Kasumi-1 (cell line): ENCODE measurements at regions not wholly inside any gene's neighbourhood (a gene's known extent, or its start where the extent isn't known, plus 50 kb on each side); places are given as distances from the start of the nearest gene placed in this dataset.
"Not testable (repeated sequence)": the region's sequence is repeated elsewhere in the genome, so short reads cannot be mapped to it uniquely, and the experiment has no call there.

Experiments
- DNase-seq, 2 experiments: peaks; one replicate each; lab custom pipeline; 2025; lab: John Stamatoyannopoulos, UW

GRCh38 chr5:17364987-17365810 is 132.8 kb upstream of the TAF11L2 start:
- no peak for DNase-seq

DNA sequence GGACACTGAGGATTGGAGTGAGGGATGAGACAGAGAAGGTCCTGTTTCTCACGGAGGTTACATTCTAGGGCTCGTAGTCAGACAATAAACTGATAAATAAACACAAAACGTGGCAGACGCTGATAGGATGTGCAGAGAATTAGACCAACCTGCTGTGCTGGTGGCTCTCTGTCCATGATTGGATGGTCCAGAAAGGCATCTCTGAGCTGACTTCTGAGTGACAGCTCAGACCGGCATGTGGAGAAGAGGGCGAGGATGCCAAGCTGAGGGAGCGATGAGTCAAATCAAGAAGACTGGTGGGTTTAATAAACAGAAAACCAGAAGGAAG is 132.3 kb upstream of the TAF11L2 start:
- DNase-seq, result no peak

- no peak for DNase-seq
These were observed 130.7 kb upstream of the TAF11L2 start for GRCh38 chr5:17367256-17367840.

DNA sequence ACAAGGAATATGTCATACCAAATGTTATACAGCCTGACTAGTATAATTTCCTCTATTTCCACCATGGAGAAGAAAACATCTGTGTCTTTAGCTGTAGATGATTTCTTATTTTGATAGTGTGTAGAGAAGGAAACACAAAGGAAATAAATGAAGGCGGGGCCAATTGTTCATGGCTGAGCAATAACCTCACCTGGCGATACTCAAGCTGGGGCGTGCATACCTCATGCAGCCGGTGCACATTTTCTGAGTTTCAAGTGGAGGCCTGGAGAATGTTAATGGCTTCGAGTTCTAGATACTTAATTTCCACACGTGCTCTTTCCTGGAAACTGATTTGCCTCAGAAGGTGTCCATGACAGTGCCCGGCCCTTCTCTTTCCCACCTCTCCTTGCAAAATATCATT is 127.4 kb upstream of the TAF11L2 start:
- no peak for DNase-seq

DNA sequence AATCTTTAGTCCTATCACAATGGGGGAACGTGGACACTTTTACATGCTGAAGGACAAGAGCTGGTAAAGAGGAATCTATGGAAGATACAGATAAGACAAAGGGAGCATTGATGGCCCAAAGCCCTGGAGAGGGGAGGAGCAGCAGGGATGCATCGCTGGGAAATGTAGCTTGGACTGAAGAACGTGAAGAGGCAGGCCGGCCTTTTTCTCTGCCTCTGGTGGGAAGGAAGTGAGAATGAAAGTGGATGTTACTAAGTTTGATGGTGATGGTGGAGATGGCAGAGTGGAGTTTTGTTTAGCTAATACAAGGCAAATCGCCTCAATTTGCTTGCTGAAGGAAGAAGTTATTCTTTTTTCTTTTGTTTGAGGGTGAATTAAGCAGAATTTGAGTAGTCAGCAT is 124.6 kb upstream of the TAF11L2 start:
- DNase-seq, result no peak

DNA sequence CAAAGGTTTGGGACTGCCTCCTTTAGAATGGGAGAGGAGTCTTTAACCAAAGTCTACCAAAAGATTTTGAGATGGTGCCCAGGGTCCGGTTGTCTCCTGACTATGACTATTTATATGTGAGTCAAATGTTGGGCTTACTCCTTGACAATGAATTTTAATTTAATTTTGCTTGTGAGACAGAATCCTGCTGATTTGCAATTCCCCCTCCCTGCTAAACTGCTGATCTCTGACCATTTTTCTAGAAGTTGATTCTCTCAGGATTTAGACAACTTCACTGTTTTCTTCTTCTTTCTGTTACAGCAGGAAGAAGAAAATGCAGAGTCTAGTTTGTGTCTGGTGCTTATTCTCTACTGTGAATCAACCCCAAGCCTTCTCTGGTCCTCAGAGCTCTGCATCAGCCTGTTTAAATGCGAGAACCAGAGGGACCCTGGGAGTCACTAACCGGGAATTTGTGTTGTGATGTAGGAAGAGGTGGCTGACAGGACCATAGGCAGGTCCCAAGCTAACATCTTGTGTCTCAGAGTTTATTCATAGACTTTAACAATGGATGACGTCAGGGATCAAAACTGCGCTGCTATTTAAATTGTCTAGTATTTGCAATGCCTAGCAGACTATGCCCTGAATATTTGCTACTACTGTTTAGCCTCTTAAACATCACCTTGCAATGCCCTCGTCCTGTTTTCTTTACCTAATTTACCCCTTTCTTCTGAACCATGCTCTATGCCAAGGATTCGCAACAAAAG is 124.0 kb upstream of the TAF11L2 start:
- DNase-seq, result no peak

GRCh38 chr5:17374973-17375742 is 122.9 kb upstream of the TAF11L2 start:
- DNase-seq, result no peak

DNA sequence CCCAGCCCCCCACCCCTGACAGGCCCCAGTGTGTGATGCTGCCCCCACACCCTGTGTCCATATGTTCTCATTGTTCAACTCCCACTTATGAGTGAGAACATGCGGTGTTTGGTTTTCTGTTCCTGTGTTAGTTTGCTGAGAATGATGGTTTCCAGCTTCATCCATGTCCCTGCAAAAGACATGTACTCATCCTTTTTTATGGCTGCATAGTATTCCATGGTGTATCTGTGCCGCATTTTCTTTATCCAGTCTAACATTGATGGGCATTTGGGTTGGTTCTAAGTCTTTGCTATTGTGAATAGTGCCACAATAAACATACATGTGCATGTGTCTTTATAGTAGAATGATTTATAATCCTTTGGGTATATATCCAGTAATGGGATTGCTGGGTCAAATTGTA is 122.1 kb upstream of the TAF11L2 start:
- DNase-seq, result not testable (repeated sequence)

GRCh38 chr5:17378346-17378997 is 119.6 kb upstream of the TAF11L2 start:
- DNase-seq, result no peak

- no peak for DNase-seq
These were observed 118.7 kb upstream of the TAF11L2 start for GRCh38 chr5:17379100-17379951.

DNA sequence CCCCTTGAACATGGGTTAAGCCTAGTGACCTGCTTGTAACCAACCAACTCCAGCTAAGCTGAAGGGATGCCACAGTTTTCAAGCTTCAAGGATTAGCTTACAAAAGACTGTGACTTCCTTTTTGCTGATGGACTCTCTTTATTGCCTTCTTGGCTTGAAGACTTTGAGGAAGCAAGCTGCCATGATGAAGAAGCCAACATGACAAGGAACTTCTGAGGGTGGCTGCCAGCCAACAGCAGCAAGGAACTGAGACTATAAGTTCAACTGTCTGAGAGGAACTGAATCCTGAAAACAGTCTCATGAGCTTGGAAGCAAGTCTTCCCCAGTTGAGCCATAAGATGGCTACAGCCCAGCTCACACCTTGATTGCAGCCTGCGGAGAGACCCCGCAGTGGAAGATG is 116.1 kb upstream of the TAF11L2 start:
- DNase-seq, result peak; percentile 32 to 36

GRCh38 chr5:17383526-17383925 is 114.5 kb upstream of the TAF11L2 start:
- no peak for DNase-seq

DNA sequence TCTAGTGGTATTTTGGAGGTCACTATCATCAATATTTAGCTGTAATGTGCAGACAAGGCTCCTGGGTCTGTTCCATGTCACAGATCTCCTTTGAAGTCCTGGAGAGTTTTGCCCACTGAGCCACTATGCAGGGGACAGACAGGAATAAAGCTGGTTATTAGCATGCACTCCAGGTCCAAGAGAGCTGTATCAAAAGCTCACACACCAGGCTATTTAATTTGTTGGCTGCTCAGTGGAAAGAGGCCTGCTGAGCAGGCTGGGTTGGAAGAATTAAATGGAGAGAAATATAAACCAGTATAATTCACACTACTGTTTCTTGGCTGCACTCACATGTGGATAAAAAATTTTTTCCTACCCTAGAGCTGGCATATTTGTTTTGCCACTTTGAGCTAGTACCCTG is 113.8 kb upstream of the TAF11L2 start:
- no peak for DNase-seq

DNA sequence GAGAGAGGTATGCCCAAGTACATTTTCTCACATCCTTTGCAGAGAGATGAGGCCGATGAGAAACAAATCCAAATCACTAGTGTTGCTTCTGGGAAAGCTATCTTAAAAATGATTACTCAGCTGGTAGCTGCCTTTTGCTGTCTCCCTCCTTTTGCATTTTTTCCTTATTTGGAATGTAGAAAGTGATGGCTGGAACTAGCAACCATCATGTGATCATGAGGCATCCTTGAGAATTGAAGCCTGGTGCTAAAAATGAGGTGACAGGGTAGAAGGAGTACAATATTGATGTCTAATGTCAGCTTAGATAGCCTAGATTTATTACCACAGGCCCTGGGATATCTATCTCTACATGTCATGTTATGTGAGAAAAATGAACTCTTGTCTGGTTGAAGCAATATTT is 109.3 kb upstream of the TAF11L2 start:
- no peak for DNase-seq

DNA sequence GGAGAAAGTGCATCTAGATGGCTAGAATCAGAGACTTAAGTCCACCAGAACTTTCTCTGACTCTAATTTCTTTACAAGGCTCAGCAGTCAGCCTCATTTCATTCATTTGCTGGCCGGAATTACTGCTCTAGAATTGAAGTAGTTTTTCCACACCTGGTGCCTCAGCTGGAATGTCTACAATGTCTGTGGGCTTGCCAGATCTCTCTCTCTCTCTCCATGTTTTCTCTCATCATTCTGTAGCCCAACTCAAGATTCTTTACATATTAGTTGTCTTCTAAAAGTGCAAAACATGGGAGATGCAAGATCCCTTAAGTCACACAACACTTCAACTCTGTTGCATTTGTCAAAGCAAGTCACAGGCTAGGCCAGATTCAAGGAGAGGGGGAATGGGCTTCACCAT is 103.9 kb upstream of the TAF11L2 start:
- DNase-seq, result no peak

DNA sequence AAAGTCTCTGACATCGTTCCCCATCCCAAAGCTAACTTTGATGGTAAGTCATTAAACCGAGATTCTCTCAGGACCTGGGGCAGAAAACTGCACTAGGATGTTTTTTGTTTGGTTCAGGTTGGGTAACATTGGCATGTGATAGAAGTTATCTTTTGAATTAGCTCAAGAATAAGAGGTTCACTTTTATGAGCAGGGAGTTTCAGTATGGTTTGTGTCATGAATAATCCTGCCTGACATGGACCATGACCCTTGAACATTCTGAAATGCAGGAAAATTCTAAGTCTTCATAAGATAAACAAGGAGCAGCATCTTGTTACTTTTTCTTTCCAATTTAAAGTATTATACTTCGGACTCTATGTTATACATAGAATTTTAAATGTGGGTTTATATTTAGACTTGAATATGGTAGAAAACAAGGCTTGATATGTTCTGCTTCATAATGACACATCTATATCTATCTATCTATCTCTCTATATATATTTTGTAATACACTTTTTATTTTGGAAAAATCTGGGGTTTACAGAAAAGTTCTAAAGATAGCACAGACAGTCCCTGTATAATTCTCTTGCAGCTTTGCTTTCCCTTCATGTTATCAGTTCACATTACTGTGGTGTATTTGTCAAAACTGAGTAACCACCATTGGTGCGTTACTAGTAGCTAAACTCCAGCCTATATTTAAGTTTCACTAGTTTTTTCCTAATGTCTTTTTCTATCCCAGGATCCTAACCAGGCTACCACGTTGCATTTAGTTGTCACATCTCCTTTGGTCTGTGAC is 102.7 kb upstream of the TAF11L2 start:
- no peak for DNase-seq

DNA sequence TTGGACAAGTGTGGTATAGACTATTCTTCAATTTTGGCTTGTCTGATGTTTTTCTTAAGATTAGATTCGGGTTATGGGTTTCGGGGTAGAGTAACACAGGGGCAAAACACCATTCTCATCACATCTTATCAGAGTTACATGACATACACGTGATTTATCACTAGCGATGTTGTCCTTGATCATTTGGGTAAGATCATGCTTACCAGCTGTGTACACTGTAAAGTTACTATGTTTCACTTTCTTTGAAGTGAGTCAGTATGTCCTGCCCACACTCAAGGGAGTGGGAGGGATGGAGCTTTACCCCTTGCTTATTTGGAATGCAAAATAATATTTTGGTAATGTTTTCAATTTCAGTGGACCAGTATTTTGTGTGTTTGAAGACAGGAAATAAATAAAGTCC is 101.8 kb upstream of the TAF11L2 start:
- no peak for DNase-seq

GRCh38 chr5:17398431-17398830 is 99.6 kb upstream of the TAF11L2 start:
- peak; percentile 29 to 45 for DNase-seq

- DNase-seq, result peak in 1 of 2 experiments; percentile 45
These were observed 98.9 kb upstream of the TAF11L2 start for GRCh38 chr5:17398866-17399835.
